HEK293 (cell line): ENCODE measurements at regions not wholly inside any gene's neighbourhood (a gene's known extent, or its start where the extent isn't known, plus 50 kb on each side); places are given as distances from the start of the nearest gene placed in this dataset.
"Not testable (repeated sequence)": the region's sequence is repeated elsewhere in the genome, so short reads cannot be mapped to it uniquely, and the experiment has no call there.

Experiments
- CTCF ChIA-PET: fragments of 350-600 bp; formaldehyde crosslinking; extraction: SDS; loops from one replicate; lab custom pipeline; 2021; ENCODE audit warnings: antibody characterized with exemption; lab: Yijun Ruan, JAX
- POLR2A ChIA-PET: fragments of 300-600 bp; formaldehyde crosslinking; extraction: SDS; loops from one replicate; lab custom pipeline; 2020; ENCODE audit warnings: antibody characterized with exemption, inconsistent platforms; lab: Yijun Ruan, JAX
- H3K27ac ChIP-seq: fragments of 200-500 bp; sonication (Bioruptor generic); 2 replicates; pipeline ENCODE4 v1.5.1; 2014; ENCODE audit warnings: low read depth, low read length, control low read depth, inconsistent platforms; ENCODE audit errors: extremely low read depth
- H3K36me3 ChIP-seq, 2 experiments: fragments of 200-500 bp in 1 of 2; sonication (Bioruptor generic) in 1 of 2; 1 replicate in 1 of 2; 2 replicates in 1 of 2; pipeline ENCODE4 v1.5.1; 2014 to 2017; ENCODE audit warnings: inconsistent platforms in 2 of 2, low read length in 2 of 2; ENCODE audit not compliant: control insufficient read depth in 2 of 2, insufficient read depth in 1 of 2
- H3K4me1 ChIP-seq: fragments of 200-500 bp; sonication (Bioruptor generic); 2 replicates; pipeline ENCODE4 v1.5.1; 2014; ENCODE audit warnings: mild to moderate bottlenecking, low read length, inconsistent platforms; ENCODE audit not compliant: control insufficient read depth, insufficient read depth
- H3K4me3 ChIP-seq: 2 replicates; pipeline ENCODE4 v1.5.1; 2011; ENCODE audit warnings: low read depth, mild to moderate bottlenecking, control low read depth, low read length, moderate library complexity
- H3K9me3 ChIP-seq: fragments of 200-500 bp; sonication (Bioruptor generic); 2 replicates; pipeline ENCODE4 v1.5.1; 2014; ENCODE audit warnings: low read depth, low read length, inconsistent platforms; ENCODE audit not compliant: control insufficient read depth, insufficient read depth
- BCL6B ChIP-seq: fragments of 450-650 bp; formaldehyde crosslinking; IDR thresholded peaks from 2 replicates; pipeline ENCODE4 v1.5.1; 2017; ENCODE audit warnings: missing biosample characterization, missing genetic modification characterization
- ELK4 ChIP-seq: IDR thresholded peaks from 2 replicates; pipeline ENCODE4 v1.6.1; 2011; ENCODE audit warnings: mild to moderate bottlenecking, low read depth, low read length, borderline replicate concordance
- GFI1B ChIP-seq: fragments of 450-650 bp; formaldehyde crosslinking; IDR thresholded peaks from 2 replicates; pipeline ENCODE4 v1.5.1; 2016; ENCODE audit warnings: missing biosample characterization, missing genetic modification characterization
- HOXA7 ChIP-seq: sonication (generic); formaldehyde crosslinking; IDR thresholded peaks from 2 replicates; pipeline ENCODE4 v1.8.1; 2022; ENCODE audit warnings: missing genetic modification reagents, borderline replicate concordance
- KLF7 ChIP-seq: fragments of 450-650 bp; formaldehyde crosslinking; IDR thresholded peaks from 2 replicates; pipeline ENCODE4 v1.5.1; 2016; ENCODE audit warnings: missing biosample characterization, missing genetic modification characterization, borderline replicate concordance
- PRDM10 ChIP-seq: fragments of 450-650 bp; formaldehyde crosslinking; IDR thresholded peaks from 2 replicates; pipeline ENCODE4 v1.5.1; 2016; ENCODE audit warnings: missing biosample characterization, missing genetic modification characterization
- RBAK ChIP-seq: fragments of 450-650 bp; formaldehyde crosslinking; IDR thresholded peaks from 2 replicates; pipeline ENCODE4 v1.5.1; 2016; ENCODE audit warnings: missing biosample characterization, missing genetic modification characterization
- ZBTB1 ChIP-seq: fragments of 450-650 bp; formaldehyde crosslinking; IDR thresholded peaks from 2 replicates; pipeline ENCODE4 v1.5.1; 2016; ENCODE audit warnings: missing biosample characterization, missing genetic modification characterization
- ZFP3 ChIP-seq: fragments of 450-650 bp; formaldehyde crosslinking; IDR thresholded peaks from 2 replicates; pipeline ENCODE4 v1.5.1; 2016; ENCODE audit warnings: low read depth, missing biosample characterization, missing genetic modification characterization
- ZFP69B ChIP-seq: fragments of 450-650 bp; formaldehyde crosslinking; IDR thresholded peaks from 2 replicates; pipeline ENCODE4 v1.5.1; 2016; ENCODE audit warnings: missing biosample characterization, missing genetic modification characterization
- ZNF221 ChIP-seq: fragments of 450-650 bp; formaldehyde crosslinking; IDR thresholded peaks from 2 replicates; pipeline ENCODE4 v1.5.1; 2017; ENCODE audit warnings: missing biosample characterization, missing genetic modification characterization, borderline replicate concordance
- ZNF239 ChIP-seq: fragments of 450-650 bp; formaldehyde crosslinking; IDR thresholded peaks from 2 replicates; pipeline ENCODE4 v1.5.1; 2016; ENCODE audit warnings: missing biosample characterization, missing genetic modification characterization
- ZNF311 ChIP-seq: fragments of 450-650 bp; formaldehyde crosslinking; IDR thresholded peaks from 2 replicates; pipeline ENCODE4 v1.5.1; 2017; ENCODE audit warnings: missing biosample characterization, missing genetic modification characterization, borderline replicate concordance
- ZNF398 ChIP-seq: fragments of 450-650 bp; formaldehyde crosslinking; IDR thresholded peaks from 2 replicates; pipeline ENCODE4 v1.5.1; 2017; ENCODE audit warnings: missing biosample characterization, missing genetic modification characterization
- ZNF501 ChIP-seq: fragments of 450-650 bp; formaldehyde crosslinking; IDR thresholded peaks from 2 replicates; pipeline ENCODE4 v1.5.1; 2016; ENCODE audit warnings: missing biosample characterization, missing genetic modification characterization
- ZNF514 ChIP-seq: fragments of 450-650 bp; formaldehyde crosslinking; IDR thresholded peaks from 2 replicates; pipeline ENCODE4 v1.5.1; 2016; ENCODE audit warnings: missing biosample characterization, missing genetic modification characterization
- ZNF529 ChIP-seq: fragments of 450-650 bp; formaldehyde crosslinking; IDR thresholded peaks from 2 replicates; pipeline ENCODE4 v1.5.1; 2017; ENCODE audit warnings: missing genetic modification characterization, missing biosample characterization; ENCODE audit not compliant: insufficient replicate concordance
- ZNF548 ChIP-seq: fragments of 450-650 bp; formaldehyde crosslinking; IDR thresholded peaks from 2 replicates; pipeline ENCODE4 v1.5.1; 2016; ENCODE audit warnings: missing biosample characterization, missing genetic modification characterization
- ZNF621 ChIP-seq: fragments of 450-650 bp; formaldehyde crosslinking; IDR thresholded peaks from 2 replicates; pipeline ENCODE4 v1.5.1; 2017; ENCODE audit warnings: missing biosample characterization, missing genetic modification characterization
- ZNF768 ChIP-seq: fragments of 450-650 bp; formaldehyde crosslinking; IDR thresholded peaks from 2 replicates; pipeline ENCODE4 v1.5.1; 2018; ENCODE audit warnings: missing biosample characterization, mild to moderate bottlenecking, missing genetic modification characterization

- H3K27ac ChIP-seq = no peak overlapping the region
- ChIA-PET CTCF (no interaction called here), POLR2A (no interaction called here)
- H3K9me3 ChIP-seq = no peaks in the 10 kb centered on the region
- no peaks in the 10 kb centered on the region for H3K4me1 ChIP-seq
- H3K4me3 ChIP-seq = no peak overlapping the region
- no peak for TF ChIP-seq ZFP3 (tag by site-specific recombination)
- no peak for TF ChIP-seq ZNF768
- no peak for TF ChIP-seq PRDM10
- TF ChIP-seq ZNF501 (tag by site-specific recombination) = no peak
- TF ChIP-seq ZNF398 = no peak
- no peaks in the 10 kb centered on the region for H3K36me3 ChIP-seq
Measured at GRCh38 chr7:113582471-113582870, 336.3 kb downstream of the PPP1R3A start.

GRCh38 chr7:113563257-113563656 is 355.6 kb downstream of the PPP1R3A start:
- H3K4me3 ChIP-seq, POLR2A ChIA-PET, H3K4me1 ChIP-seq, CTCF ChIA-PET, H3K36me3 ChIP-seq, H3K27ac ChIP-seq, H3K9me3 ChIP-seq: not testable (repeated sequence)

GRCh38 chr7:113562801-113563200 is 356.0 kb downstream of the PPP1R3A start:
- TF ChIP-seq BCL6B (tag by site-specific recombination) (no peak), ZNF311 (tag by site-specific recombination) (no peak), ZNF621 (no peak), ELK4 (no peak), RBAK (no peak), ZNF221 (tag by site-specific recombination) (no peak), ZNF548 (tag by site-specific recombination) (no peak), ZNF514 (tag by site-specific recombination) (no peak), HOXA7 (CRISPR knock-in tag) (no peak), ZFP69B (tag by site-specific recombination) (no peak), ZBTB1 (no peak), ZNF529 (no peak), GFI1B (no peak), ZNF239 (tag by site-specific recombination) (no peak), KLF7 (no peak)
- TF ChIP-seq, all 188 proteins: peak for 0
- ChIA-PET POLR2A (no interaction called here), CTCF (interaction anchor here (0.7 kb wide), 2 partner anchors 13 to 20 kb away, joined by 3 read pairs; no protein-coding TSS in a partner anchor)
- H3K9me3 ChIP-seq = no peaks in the 10 kb centered on the region
- H3K4me1 ChIP-seq = no peaks in the 10 kb centered on the region
- no peak overlapping the region for H3K27ac ChIP-seq
- H3K36me3 ChIP-seq = no peaks in the 10 kb centered on the region
- H3K4me3 ChIP-seq = no peak overlapping the region
